ENCODE measurements at regions not wholly inside any gene's neighbourhood (a gene's known extent, or its start where the extent isn't known, plus 50 kb on each side); places are given as distances from the start of the nearest gene placed in this dataset.
"Not testable (repeated sequence)": the region's sequence is repeated elsewhere in the genome, so short reads cannot be mapped to it uniquely, and the experiment has no call there.

DNA sequence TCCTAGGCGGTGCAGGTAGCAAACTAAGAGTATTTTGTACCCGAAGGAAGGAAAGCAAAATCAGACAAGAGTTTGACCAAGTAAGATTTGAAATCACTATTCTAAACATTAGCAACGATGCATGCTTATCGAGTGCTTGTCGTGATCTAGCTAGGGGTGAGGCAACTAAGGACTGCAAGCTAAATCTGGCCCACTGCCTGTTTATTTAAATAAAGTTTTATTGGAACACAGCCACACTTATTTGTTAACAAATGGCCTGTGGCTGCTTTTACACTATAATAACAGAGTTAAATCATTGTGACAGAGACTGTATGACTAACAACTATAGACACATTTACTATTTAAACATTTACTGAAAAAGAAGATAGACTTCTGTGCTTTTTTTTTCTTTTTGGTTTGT is 983.6 kb downstream of the VRK1 start:
- no peak for DNase-seq

- DNase-seq: no peak
These were observed 984.8 kb downstream of the VRK1 start for GRCh38 chr14:97781961-97782360.

GRCh38 chr14:97782871-97783414 is 985.8 kb downstream of the VRK1 start:
- no peak for DNase-seq

DNA sequence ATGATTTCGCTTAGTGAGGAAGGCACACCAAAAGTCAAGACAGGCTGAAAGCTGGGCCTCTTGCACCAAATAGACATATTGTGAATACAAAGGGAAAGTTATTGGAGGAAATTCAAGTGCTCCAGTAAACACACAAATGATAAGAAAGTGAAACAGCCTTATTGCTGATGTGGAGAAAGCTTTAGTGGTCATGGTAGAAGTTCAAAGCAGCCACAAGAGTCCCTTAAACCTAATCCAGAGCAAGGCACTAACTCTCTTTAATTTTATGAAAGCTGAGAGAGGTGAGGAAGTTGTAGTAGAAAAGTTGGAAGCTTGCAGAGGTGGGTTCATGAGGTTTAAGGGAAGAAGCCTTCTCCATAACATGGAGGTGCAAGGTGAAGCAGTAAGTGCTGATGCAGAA is 988.3 kb downstream of the VRK1 start:
- no peak for DNase-seq

- peak; percentile 11 for DNase-seq
These were observed 991.2 kb downstream of the VRK1 start for GRCh38 chr14:97788364-97788763.

DNA sequence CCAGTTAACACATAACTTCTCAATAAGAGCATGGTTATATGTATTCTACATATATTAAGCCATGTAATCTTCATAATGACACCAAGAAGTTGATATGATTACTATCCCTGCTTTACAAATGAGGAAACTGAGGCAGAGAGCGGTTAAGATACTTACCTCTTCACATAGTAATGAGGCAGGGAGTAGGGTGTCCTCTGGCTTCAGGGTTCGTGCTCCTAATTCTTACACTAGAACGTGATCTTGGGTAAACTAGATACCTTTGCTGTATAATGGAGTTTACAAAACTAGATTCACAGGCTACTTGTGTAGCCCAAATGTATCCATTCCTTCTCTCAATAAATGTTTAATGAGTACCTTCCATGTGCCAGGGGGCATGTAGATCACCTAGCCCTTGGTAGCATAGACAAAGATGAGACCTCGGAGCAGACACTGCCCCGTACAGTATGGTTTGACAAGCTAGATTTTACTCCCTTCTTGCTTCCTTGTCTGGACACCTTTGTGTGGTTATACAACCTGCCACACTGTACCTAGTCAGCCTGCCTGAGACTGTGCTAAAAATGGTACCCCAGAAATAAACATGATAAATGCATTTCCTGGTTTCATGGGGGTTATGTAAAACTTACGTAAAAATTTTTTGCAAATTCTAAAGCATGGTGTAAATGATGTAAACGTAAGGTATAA is 991.8 kb downstream of the VRK1 start:
- no peak for DNase-seq

GRCh38 chr14:97791072-97791471 is 993.9 kb downstream of the VRK1 start:
- no peak for DNase-seq

DNA sequence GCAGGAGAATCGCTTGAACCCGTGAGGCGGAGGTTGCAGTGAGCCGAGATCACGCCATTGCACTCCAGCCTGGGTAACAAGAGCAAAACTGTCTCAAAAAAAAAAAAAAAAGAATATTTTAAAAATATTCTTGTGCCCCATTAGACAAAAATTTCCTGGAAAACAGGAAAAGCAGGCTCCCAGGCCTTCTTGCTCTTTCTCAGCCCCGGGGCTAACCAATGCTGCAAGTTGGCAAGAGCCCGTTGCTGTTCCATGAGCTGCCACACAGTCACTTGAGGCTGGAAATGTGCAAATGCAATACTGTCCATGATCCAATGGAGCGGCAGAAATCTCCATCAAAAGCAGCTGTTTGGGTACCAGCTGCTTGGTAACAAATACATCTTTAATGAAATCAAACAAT is 994.7 kb downstream of the VRK1 start:
- DNase-seq: no peak

DNA sequence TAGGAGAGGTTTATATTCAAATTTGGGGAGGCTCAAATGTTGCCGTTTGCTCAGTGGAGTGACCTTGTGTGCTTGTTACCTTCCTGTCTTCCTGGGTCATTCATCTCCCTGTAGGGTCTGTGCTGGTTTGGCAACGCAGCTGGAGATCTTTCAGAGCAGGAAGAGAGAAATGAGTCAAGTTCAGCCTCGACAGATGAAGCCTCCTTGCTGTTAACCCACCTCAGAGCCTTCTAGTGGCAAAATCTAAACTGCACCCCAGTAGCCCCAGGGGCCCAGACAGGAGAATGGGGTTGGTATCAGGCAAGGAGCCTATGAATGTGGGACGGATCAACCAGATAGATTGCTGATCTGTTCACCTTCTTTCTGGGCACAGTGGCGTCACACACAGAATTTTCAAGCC is 999.3 kb downstream of the VRK1 start:
- no peak for DNase-seq

- DNase-seq: no peak
These were observed 1001.0 kb downstream of the VRK1 start for GRCh38 chr14:97798176-97798575.

- DNase-seq: no peak
These were observed 1005.5 kb downstream of the VRK1 start for GRCh38 chr14:97802430-97803373.

GRCh38 chr14:97804056-97804455 is 1006.9 kb downstream of the VRK1 start:
- DNase-seq: no peak

DNA sequence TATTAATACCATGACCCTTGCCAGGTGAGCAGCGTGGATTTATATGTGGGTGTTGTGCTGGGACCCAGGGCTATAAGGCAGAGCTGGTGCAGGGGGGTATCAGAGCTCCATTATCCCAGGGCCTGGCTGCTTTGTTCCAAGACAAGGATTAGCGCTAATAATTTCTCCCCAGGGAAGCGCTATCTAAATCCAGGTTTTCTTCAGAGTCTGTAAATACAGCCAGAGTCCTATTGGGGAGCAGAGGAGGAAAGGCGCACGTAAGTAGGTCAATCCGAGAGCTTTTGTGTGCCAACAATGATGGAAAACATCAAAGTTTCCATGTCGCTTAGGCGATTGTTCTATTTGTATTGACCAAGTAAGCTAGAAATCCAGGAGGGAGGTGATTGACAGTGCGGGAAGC is 1009.7 kb downstream of the VRK1 start:
- no peak for DNase-seq

GRCh38 chr14:97808541-97808940 is 1011.4 kb downstream of the VRK1 start:
- DNase-seq: not testable (repeated sequence)

DNA sequence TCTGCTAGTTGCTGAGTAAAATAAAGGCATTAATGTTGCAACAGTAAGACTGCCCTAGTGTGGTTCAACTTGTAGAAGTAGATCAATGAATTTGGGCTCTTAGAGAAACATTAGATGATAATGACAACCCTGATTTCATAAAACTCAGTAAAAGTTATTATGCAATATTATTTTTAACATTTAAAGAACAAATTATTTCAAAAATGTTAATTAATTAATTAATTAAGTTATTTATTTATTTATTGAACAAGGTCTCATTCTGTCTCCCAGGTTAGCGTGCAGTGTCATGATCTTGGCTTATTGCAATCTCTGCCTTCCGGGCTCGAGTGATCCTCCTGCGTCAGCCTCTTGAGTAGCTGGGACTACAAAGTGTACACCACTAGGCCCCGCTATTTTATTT is 1016.4 kb downstream of the VRK1 start:
- no peak for DNase-seq

- DNase-seq: no peak
These were observed 1023.6 kb downstream of the VRK1 start for GRCh38 chr14:97820781-97821180.

DNA sequence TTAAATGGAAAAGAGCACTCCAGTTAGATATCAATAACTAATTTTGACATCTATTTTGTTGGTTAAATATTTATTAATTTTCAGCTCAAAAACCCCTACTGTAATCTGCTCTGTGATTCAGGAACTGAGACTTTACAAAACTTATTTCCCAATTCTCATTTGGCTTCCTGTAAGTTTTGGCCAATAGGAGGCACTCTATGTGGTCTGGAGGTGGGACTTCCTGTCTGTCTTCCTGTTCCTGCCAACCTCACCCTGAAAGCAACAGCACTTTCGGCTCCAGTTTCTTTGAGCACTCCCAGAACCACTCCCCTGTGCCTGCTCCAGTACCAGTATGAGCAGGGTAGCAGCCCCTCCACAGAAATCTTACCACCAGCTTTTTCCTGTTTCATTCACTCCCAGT is 1027.0 kb downstream of the VRK1 start:
- no peak for DNase-seq

GRCh38 chr14:97827746-97828145 is 1030.6 kb downstream of the VRK1 start:
- DNase-seq: no peak

GRCh38 chr14:97832776-97833175 is 1035.6 kb downstream of the VRK1 start:
- peak; percentile 93 for DNase-seq

- DNase-seq: peak; percentile 88
These were observed 1041.8 kb downstream of the VRK1 start for GRCh38 chr14:97838986-97839385.

DNA sequence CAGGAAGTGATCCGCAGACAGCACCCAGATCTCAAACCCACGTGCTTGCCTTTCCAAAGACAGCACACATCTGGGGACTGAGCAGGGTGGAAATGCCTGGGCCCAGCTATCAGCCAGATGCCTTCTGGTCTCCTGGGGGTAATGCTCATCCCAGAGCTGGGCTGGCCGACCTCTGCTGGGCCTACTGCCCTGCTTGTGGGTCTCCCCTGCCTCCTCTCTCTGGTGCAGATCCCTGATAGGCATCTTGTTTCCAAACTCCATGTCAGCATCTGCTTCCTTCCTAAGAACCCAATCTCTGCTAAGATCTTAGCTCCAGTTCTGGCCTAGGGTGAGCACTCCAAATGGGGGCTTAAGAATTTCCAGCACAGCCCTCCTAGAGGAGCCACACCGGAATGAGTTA is 1043.0 kb downstream of the VRK1 start:
- no peak for DNase-seq

DNA sequence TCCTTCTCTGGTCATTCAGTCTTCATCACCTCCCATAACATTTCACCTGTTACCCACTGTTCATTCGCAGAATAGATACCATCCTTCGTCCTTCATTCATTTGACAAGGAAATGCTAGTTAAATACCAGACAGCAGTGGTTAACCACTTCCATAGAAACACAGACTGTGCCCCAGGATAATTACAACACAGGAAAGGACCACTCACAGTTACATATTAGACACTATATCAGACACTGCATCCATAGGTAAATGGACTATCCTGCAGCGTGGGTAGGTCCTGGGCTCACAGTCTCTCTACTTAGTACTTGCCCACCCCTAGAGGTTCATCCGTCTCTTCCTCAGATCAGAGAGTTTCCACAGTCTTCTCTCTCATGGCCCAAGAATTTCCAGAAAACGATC is 1044.6 kb downstream of the VRK1 start:
- no peak for DNase-seq

GRCh38 chr14:97843066-97843465 is 1045.9 kb downstream of the VRK1 start:
- no peak for DNase-seq

- DNase-seq: no peak
These were observed 1046.9 kb downstream of the VRK1 start for GRCh38 chr14:97844042-97844441.

Data from NCI-H2171 (cell line).